SIG-M5 (cell line): ENCODE measurements at regions not wholly inside any gene's neighbourhood (a gene's known extent, or its start where the extent isn't known, plus 50 kb on each side); places are given as distances from the start of the nearest gene placed in this dataset.

ENCODE experiments used
- DNase-seq: peaks from one replicate; lab custom pipeline; 2025; lab: John Stamatoyannopoulos, UW

- no peak for DNase-seq
Observed at GRCh38 chr20:23205211-23205610, 119.1 kb upstream of the CD93 start.

- no peak for DNase-seq
Observed at GRCh38 chr20:23203951-23204730, 118.0 kb upstream of the CD93 start.

- no peak for DNase-seq
Observed at GRCh38 chr20:23203310-23203709, 117.2 kb upstream of the CD93 start.

GRCh38 chr20:23201658-23202057, 115.5 kb upstream of the CD93 start:
- no peak for DNase-seq

- DNase-seq: no peak
Observed at GRCh38 chr20:23200914-23201313, 114.8 kb upstream of the CD93 start.

GRCh38 chr20:23200413-23200812, 114.3 kb upstream of the CD93 start:
- peak; percentile 16 for DNase-seq

GRCh38 chr20:23199356-23199755, 113.2 kb upstream of the CD93 start:
- no peak for DNase-seq

- DNase-seq: no peak
Observed at GRCh38 chr20:23198815-23199214, 112.7 kb upstream of the CD93 start.

- no peak for DNase-seq
Observed at GRCh38 chr20:23197836-23198235, 111.7 kb upstream of the CD93 start.

GRCh38 chr20:23195636-23196035, 109.5 kb upstream of the CD93 start:
- DNase-seq: peak; percentile 73

GRCh38 chr20:23193801-23194384, 107.8 kb upstream of the CD93 start:
- DNase-seq: peak; percentile 31

GRCh38 chr20:23192469-23192868, 106.3 kb upstream of the CD93 start:
- DNase-seq: no peak

GRCh38 chr20:23190557-23190956, 104.4 kb upstream of the CD93 start:
- DNase-seq: no peak

- DNase-seq: no peak
Observed at GRCh38 chr20:23189854-23190253, 103.7 kb upstream of the CD93 start.

GRCh38 chr20:23189341-23189740, 103.2 kb upstream of the CD93 start:
- no peak for DNase-seq

- no peak for DNase-seq
Observed at GRCh38 chr20:23188377-23189169, 102.4 kb upstream of the CD93 start.

GRCh38 chr20:23187751-23188150, 101.6 kb upstream of the CD93 start:
- no peak for DNase-seq

- DNase-seq: no peak
Observed at GRCh38 chr20:23186808-23187207, 100.7 kb upstream of the CD93 start.

- DNase-seq: no peak
Observed at GRCh38 chr20:23180451-23180921, 94.4 kb upstream of the CD93 start.

GRCh38 chr20:23179766-23180403, 93.8 kb upstream of the CD93 start:
- no peak for DNase-seq

GRCh38 chr20:23178806-23179205, 92.7 kb upstream of the CD93 start:
- no peak for DNase-seq

- no peak for DNase-seq
Observed at GRCh38 chr20:23174821-23175220, 88.7 kb upstream of the CD93 start.
